Motor neuron (in vitro differentiated cells): ENCODE measurements at regions not wholly inside any gene's neighbourhood (a gene's known extent, or its start where the extent isn't known, plus 50 kb on each side); places are given as distances from the start of the nearest gene placed in this dataset.

Experiments
- ATAC-seq, 8 experiments: fragments of 200-7000 bp; cut with Tn5 transposase; replicated peaks in 6 of 8; 2 replicates each; pipeline ENCODE4 v1.8.0; 2021; ENCODE audit warnings: mild to moderate bottlenecking in 8 of 8, moderate library complexity in 8 of 8
- H3K27ac ChIP-seq, 2 donors: fragments of 250-450 bp; sonication (Bioruptor Pico); 2 replicates each; pipeline ENCODE4 v1.9.0; 2021; ENCODE audit warnings: antibody characterized with exemption in 2 of 2, mild to moderate bottlenecking in 2 of 2, moderate library complexity in 1 of 2
- H3K4me1 ChIP-seq, 2 donors: fragments of 250-450 bp; sonication (Bioruptor Pico); replicated peaks in 1 of 2; 2 replicates each; pipeline ENCODE4 v1.6.1; 2021; ENCODE audit warnings: antibody characterized with exemption in 2 of 2, mild to moderate bottlenecking in 2 of 2, moderate library complexity in 1 of 2
- H3K4me3 ChIP-seq, 5 donors: fragments of 250-450 bp; sonication (Bioruptor Pico); 2 replicates each; pipeline ENCODE4 v1.9.0; 2021; ENCODE audit warnings: antibody characterized with exemption in 5 of 5, mild to moderate bottlenecking in 5 of 5, moderate library complexity in 4 of 5
- WGBS, 10 experiments: fragments of 450-650 bp; shearing (Covaris generic); methylation state at CpG; one replicate each; pipeline ENCODE4 v1.0.0; 2022; 5-methylcytosine and 5-hydroxymethylcytosine counted together
- in situ Hi-C, 9 experiments: fragments of 400-800 bp; cut with MboI; loops; one replicate each; pipeline ENCODE4 v1.15.0; 2021; ENCODE audit warnings: low sequenced_read_pairs in 9 of 9, low pct_unique_long_range_greater_than_20kb in 2 of 9; ENCODE audit not compliant: unreplicated experiment in 9 of 9

GRCh38 chr10:6327961-6328698, 125.4 kb downstream of the PFKFB3 start:
- Histone ChIP-seq H3K4me3 (no peak overlapping the region), H3K27ac (no peak overlapping the region), H3K4me1 (no peaks in the 10 kb centered on the region)
- in situ Hi-C loops, result no loop called here
- ATAC-seq, result no peak
- 68 to 97% (median 91%) methylated on average over 2 to 10 of the region's 10 CpGs; no CpG with 5 or more reads in 1 of the 10 experiments for WGBS, 10 experiments

GRCh38 chr10:6328699-6329423, 126.1 kb downstream of the PFKFB3 start:
- in situ Hi-C loops, result no loop called here
- 74 to 100% (median 89%) methylated on average over 1 to 10 of the region's 11 CpGs for WGBS, 10 experiments
- no peak overlapping the region for H3K27ac ChIP-seq
- no peak overlapping the region for H3K4me3 ChIP-seq
- H3K4me1 ChIP-seq, result no peaks in the 10 kb centered on the region
- no peak for ATAC-seq

GRCh38 chr10:6333086-6333485, 130.4 kb downstream of the PFKFB3 start:
- no peak overlapping the region for H3K27ac ChIP-seq
- H3K4me1 ChIP-seq, result no peaks in the 10 kb centered on the region
- H3K4me3 ChIP-seq, result no peak overlapping the region
- 30 to 100% (median 79%) methylated on average over 1 to 3 of the region's 4 CpGs; no CpG with 5 or more reads in 4 of the 10 experiments for WGBS, 10 experiments
- no peak for ATAC-seq
- in situ Hi-C loops, result no loop called here

- in situ Hi-C loops, result no loop called here
- no peaks in the 10 kb centered on the region for H3K4me1 ChIP-seq
- no peak for ATAC-seq
- H3K4me3 ChIP-seq, result no peak overlapping the region
- H3K27ac ChIP-seq, result no peak overlapping the region
- WGBS, 10 experiments, result 0 to 100% (median 75%) methylated on average over 1 to 2 of the region's 2 CpGs; no CpG with 5 or more reads in 3 of the 10 experiments
Observed at GRCh38 chr10:6333973-6334372, 131.2 kb downstream of the PFKFB3 start.

- 80 to 100% (median 97%) methylated on average over 1 to 3 of the region's 3 CpGs; no CpG with 5 or more reads in 4 of the 10 experiments for WGBS, 10 experiments
- no peak overlapping the region for H3K4me3 ChIP-seq
- in situ Hi-C loops, result no loop called here
- no peak overlapping the region for H3K27ac ChIP-seq
- no peaks in the 10 kb centered on the region for H3K4me1 ChIP-seq
- ATAC-seq, result no peak
Observed at GRCh38 chr10:6336016-6336415, 133.3 kb downstream of the PFKFB3 start.

- peak in 3 of 8 experiments; percentile 45 to 54 (median 45) for ATAC-seq
- 62 to 93% (median 88%) methylated on average over 3 to 6 of the region's 6 CpGs; no CpG with 5 or more reads in 4 of the 10 experiments for WGBS, 10 experiments
- in situ Hi-C loops, result no loop called here
- Histone ChIP-seq H3K4me1 (no peaks in the 10 kb centered on the region), H3K27ac (no peak overlapping the region), H3K4me3 (no peak overlapping the region)
Observed at GRCh38 chr10:6337382-6337781, 134.7 kb downstream of the PFKFB3 start.

- Histone ChIP-seq H3K4me1 (no peaks in the 10 kb centered on the region), H3K27ac (no peak overlapping the region), H3K4me3 (no peak overlapping the region)
- 51 to 90% (median 76%) methylated on average over 2 to 7 of the region's 7 CpGs; no CpG with 5 or more reads in 1 of the 10 experiments for WGBS, 10 experiments
- in situ Hi-C loops, result no loop called here
- ATAC-seq, result no peak
Observed at GRCh38 chr10:6338361-6338760, 135.6 kb downstream of the PFKFB3 start.

GRCh38 chr10:6339891-6340290, 137.2 kb downstream of the PFKFB3 start:
- Histone ChIP-seq H3K4me1 (no peaks in the 10 kb centered on the region), H3K4me3 (no peak overlapping the region), H3K27ac (no peak overlapping the region)
- in situ Hi-C loops, result no loop called here
- WGBS, 10 experiments, result 80 to 100% (median 81%) methylated on average over 1 to 4 of the region's 5 CpGs; no CpG with 5 or more reads in 4 of the 10 experiments
- ATAC-seq, result no peak

- ATAC-seq, result peak in 3 of 8 experiments; percentile 73 to 79 (median 75)
- H3K4me1 ChIP-seq, result no peaks in the 10 kb centered on the region
- WGBS, 10 experiments, result 0 to 100% (median 41%) methylated on average over 1 to 8 of the region's 10 CpGs
- H3K4me3 ChIP-seq, result no peak overlapping the region
- H3K27ac ChIP-seq, result no peak overlapping the region
- in situ Hi-C loops, result no loop called here
Observed at GRCh38 chr10:6342096-6342685, 139.5 kb downstream of the PFKFB3 start.

GRCh38 chr10:6343305-6344010, 140.7 kb downstream of the PFKFB3 start:
- H3K4me1 ChIP-seq, result no peaks in the 10 kb centered on the region
- H3K4me3 ChIP-seq, result no peak overlapping the region
- ATAC-seq, result peak in 7 of 8 experiments; percentile 32 to 84 (median 62)
- no peak overlapping the region for H3K27ac ChIP-seq
- in situ Hi-C loops, result no loop called here
- WGBS, 10 experiments, result 0 to 80% (median 77%) methylated on average over 1 to 3 of the region's 7 CpGs; no CpG with 5 or more reads in 6 of the 10 experiments

GRCh38 chr10:6345404-6345803, 142.7 kb downstream of the PFKFB3 start:
- Histone ChIP-seq H3K27ac (no peak overlapping the region), H3K4me3 (no peak overlapping the region), H3K4me1 (no peaks in the 10 kb centered on the region)
- 71 to 100% (median 80%) methylated on average over 1 of the region's 1 CpG; no CpG with 5 or more reads in 1 of the 10 experiments for WGBS, 10 experiments
- in situ Hi-C loops, result no loop called here
- no peak for ATAC-seq

- in situ Hi-C loops, result no loop called here
- Histone ChIP-seq H3K4me1 (no peaks in the 10 kb centered on the region), H3K27ac (no peak overlapping the region), H3K4me3 (no peak overlapping the region)
- 67 to 100% (median 100%) methylated on average over 1 to 2 of the region's 2 CpGs; no CpG with 5 or more reads in 2 of the 10 experiments for WGBS, 10 experiments
- no peak for ATAC-seq
Observed at GRCh38 chr10:6346631-6347030, 143.9 kb downstream of the PFKFB3 start.
